ENCODE measurements at regions not wholly inside any gene's neighbourhood (a gene's known extent, or its start where the extent isn't known, plus 50 kb on each side); places are given as distances from the start of the nearest gene placed in this dataset.

GRCh38 chr15:39281094-39281493 is 299.8 kb upstream of the THBS1 start:
- H3K27ac ChIP-seq, result no peak overlapping the region
- intact Hi-C loops (cut with DNase I; ENCODE audit: low total_unique reads), result no loop called here
- TF ChIP-seq CTCF (IDR thresholded peaks at IDR 0.05), result no peak
- H3K27me3 ChIP-seq, result no peaks in the 10 kb centered on the region
- H3K4me3 ChIP-seq, result no peak overlapping the region
- H3K9me3 ChIP-seq, result no peaks in the 10 kb centered on the region
- no peak for DNase-seq
- peaks cover 0 to 13% (median 4%) of the 10 kb centered on the region in 4 donors for H3K4me1 ChIP-seq
- H3K36me3 ChIP-seq, result no peaks in the 10 kb centered on the region

DNA sequence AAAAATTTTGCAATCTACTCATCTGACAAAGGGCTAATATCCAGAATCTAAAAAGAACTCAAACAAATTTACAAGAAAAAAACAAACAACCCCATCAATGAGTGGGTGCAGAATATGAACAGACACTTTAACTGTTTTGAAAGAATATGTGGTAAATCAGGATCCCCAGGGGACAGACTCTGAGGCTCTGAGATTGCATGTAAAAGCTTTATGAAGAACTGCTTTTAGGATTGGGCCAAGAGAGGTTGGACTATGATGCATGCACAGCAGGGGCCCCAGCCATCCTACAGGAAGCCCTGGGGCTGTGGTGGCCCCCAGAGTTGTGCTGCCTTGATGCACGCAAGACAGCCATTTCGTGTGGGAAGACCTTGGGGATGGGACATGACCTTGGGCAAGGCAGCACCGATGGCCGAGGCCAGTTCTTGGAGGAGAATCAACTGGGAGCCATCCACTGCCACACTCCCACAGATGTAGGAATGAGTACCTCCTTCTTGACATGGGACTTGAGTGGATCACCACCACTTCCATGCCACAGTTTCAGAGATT is 298.1 kb upstream of the THBS1 start:
- no peak for DNase-seq
- intact Hi-C loops (cut with DNase I; ENCODE audit: low total_unique reads), result no loop called here
- H3K4me1 ChIP-seq, result no peaks in the 10 kb centered on the region
- H3K4me3 ChIP-seq, result no peak overlapping the region
- no peaks in the 10 kb centered on the region for H3K9me3 ChIP-seq
- no peak for TF ChIP-seq CTCF (IDR thresholded peaks at IDR 0.05)
- no peak overlapping the region for H3K27ac ChIP-seq
- H3K27me3 ChIP-seq, result no peaks in the 10 kb centered on the region
- no peaks in the 10 kb centered on the region for H3K36me3 ChIP-seq

- Histone ChIP-seq H3K27me3 (no peaks in the 10 kb centered on the region), H3K27ac (no peak overlapping the region), H3K36me3 (no peaks in the 10 kb centered on the region), H3K4me1 (no peaks in the 10 kb centered on the region), H3K4me3 (no peak overlapping the region), H3K9me3 (no peaks in the 10 kb centered on the region)
- intact Hi-C loops (cut with DNase I; ENCODE audit: low total_unique reads), result no loop called here
- no peak for TF ChIP-seq CTCF (IDR thresholded peaks at IDR 0.05)
- no peak for DNase-seq
Measured at GRCh38 chr15:39283531-39283930, 297.3 kb upstream of the THBS1 start.

DNA sequence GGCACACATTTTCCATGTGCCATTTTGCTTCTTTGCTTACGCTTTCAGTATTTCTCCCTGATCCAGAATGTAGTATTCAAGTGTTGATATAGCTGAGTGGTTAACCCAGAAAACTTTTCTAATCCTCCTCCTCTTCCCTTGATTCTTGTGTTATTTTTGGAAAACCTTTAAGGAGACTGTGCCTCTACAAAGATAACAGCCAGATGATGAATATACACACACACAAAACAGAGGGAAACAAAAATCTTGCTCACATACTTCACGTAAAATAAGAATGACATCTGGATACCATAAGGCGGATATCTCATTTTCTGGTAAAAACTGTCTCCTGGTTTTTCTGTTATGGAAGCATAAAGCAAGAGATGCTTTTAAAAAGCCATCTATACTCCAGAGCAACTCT is 295.8 kb upstream of the THBS1 start:
- no peak for TF ChIP-seq CTCF (IDR thresholded peaks at IDR 0.05)
- H3K9me3 ChIP-seq, result no peaks in the 10 kb centered on the region
- H3K27ac ChIP-seq, result no peak overlapping the region
- H3K36me3 ChIP-seq, result no peaks in the 10 kb centered on the region
- intact Hi-C loops (cut with DNase I; ENCODE audit: low total_unique reads), result no loop called here
- H3K4me1 ChIP-seq, result no peaks in the 10 kb centered on the region
- no peak overlapping the region for H3K4me3 ChIP-seq
- no peak for DNase-seq
- no peaks in the 10 kb centered on the region for H3K27me3 ChIP-seq

DNA sequence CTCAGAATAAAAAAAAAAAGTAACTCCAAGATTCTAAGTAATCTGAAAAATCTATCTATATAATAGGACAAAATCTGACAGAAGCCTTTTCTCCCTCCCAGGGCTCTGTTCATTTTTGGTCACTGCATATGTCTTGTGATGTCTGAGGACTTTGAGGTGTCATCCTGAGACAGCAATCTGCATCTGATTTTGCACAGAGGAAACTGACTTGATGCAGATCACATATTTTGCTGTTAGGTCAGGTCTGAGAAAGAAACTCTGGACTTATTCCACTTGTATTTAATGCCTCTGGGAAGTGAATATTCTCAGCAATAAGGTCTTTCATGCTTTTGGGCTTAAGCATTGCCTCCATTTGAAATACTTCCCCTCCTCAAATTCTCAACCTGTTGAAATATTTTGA is 295.2 kb upstream of the THBS1 start:
- H3K4me3 ChIP-seq, result no peak overlapping the region
- intact Hi-C loops (cut with DNase I; ENCODE audit: low total_unique reads), result no loop called here
- H3K9me3 ChIP-seq, result no peaks in the 10 kb centered on the region
- no peaks in the 10 kb centered on the region for H3K27me3 ChIP-seq
- no peaks in the 10 kb centered on the region for H3K4me1 ChIP-seq
- H3K36me3 ChIP-seq, result no peaks in the 10 kb centered on the region
- no peak for DNase-seq
- H3K27ac ChIP-seq, result no peak overlapping the region
- no peak for TF ChIP-seq CTCF (IDR thresholded peaks at IDR 0.05)

GRCh38 chr15:39286706-39287105 is 294.2 kb upstream of the THBS1 start:
- Histone ChIP-seq H3K4me3 (no peak overlapping the region), H3K27ac (no peak overlapping the region), H3K4me1 (no peaks in the 10 kb centered on the region), H3K27me3 (no peaks in the 10 kb centered on the region), H3K36me3 (no peaks in the 10 kb centered on the region), H3K9me3 (no peaks in the 10 kb centered on the region)
- intact Hi-C loops (cut with DNase I; ENCODE audit: low total_unique reads), result no loop called here
- no peak for TF ChIP-seq CTCF (IDR thresholded peaks at IDR 0.05)
- DNase-seq, result no peak
